ENCODE measurements at regions not wholly inside any gene's neighbourhood (a gene's known extent, or its start where the extent isn't known, plus 50 kb on each side); places are given as distances from the start of the nearest gene placed in this dataset.

GRCh38 chr19:34579281-34580054, 97.5 kb downstream of the SCGB2B2 start:
- Histone ChIP-seq H4K20me1 (replicated peaks; ENCODE audit: insufficient read depth) (no peaks in the 10 kb centered on the region), H3K4me3 (no peak overlapping the region), H3K27me3 (ENCODE audit: insufficient read depth) (peaks cover 19% of the 10 kb centered on the region), H3F3A (replicated peaks; ENCODE audit: low read depth) (no peaks in the 10 kb centered on the region), H2AFZ (no peak overlapping the region), H3K27ac (ENCODE audit: low read depth) (no peak overlapping the region), H3K9me2 (ENCODE audit: insufficient read depth) (peaks cover 3% of the 10 kb centered on the region; the same call in 1 of the 2 replicates), H3K4me1 (ENCODE audit: insufficient read depth) (no peaks in the 10 kb centered on the region), H3K4me2 (no peak overlapping the region), H3K36me3 (ENCODE audit: insufficient read depth) (no peaks in the 10 kb centered on the region), H3K79me2 (replicated peaks; ENCODE audit: insufficient read depth) (no peaks in the 10 kb centered on the region)
- Mint-ChIP-seq H3K4me3 (no peak overlapping the region), H3K4me1 (peaks cover 12% of the 10 kb centered on the region; the same call in 2 of the 3 replicates), H3K27me3 (ENCODE audit: insufficient read depth, low read depth, poor library complexity) (peaks cover 18% of the 10 kb centered on the region), H3K9me3 (no peaks in the 10 kb centered on the region), H3K27ac (no peak overlapping the region), H3K36me3 (ENCODE audit: low read depth) (no peaks in the 10 kb centered on the region)
- TF ChIP-seq REST (IDR thresholded peaks at IDR 0.05; ENCODE audit: unreplicated experiment), result peak; percentile 32
- TF ChIP-seq JUNB (IDR thresholded peaks at IDR 0.05; ENCODE audit: unreplicated experiment), result no peak
- DNase-seq (ENCODE audit: low spot score) (no peak), ATAC-seq (no peak)

DNA sequence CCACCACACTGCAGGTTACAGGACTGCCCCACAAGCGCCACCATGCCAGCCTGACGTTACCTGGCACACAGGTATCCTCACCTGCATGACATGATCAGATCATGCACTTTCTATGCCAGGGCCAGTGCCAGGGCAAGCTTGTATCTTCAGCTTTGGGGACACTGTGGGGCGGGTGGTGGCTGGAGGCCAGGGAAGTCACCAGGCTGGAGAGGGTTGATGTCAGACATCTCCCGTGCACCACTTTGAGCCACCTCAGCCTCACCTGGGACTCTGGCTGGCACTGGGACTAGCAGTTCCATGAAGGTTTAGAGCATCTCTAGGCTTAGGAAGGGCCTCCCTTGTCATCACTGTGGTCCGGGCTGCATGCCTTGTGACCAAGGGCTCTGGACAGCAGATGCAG, 97.2 kb downstream of the WTIP start:
- no peaks in the 10 kb centered on the region for H3K9me3 Mint-ChIP-seq
- Histone ChIP-seq H3K27me3 (ENCODE audit: insufficient read depth) (peaks cover 19% of the 10 kb centered on the region), H2AFZ (no peak overlapping the region), H3K27ac (ENCODE audit: low read depth) (no peak overlapping the region), H3K79me2 (replicated peaks; ENCODE audit: insufficient read depth) (no peaks in the 10 kb centered on the region), H3K4me1 (ENCODE audit: insufficient read depth) (no peaks in the 10 kb centered on the region), H3K4me3 (no peak overlapping the region), H4K20me1 (replicated peaks; ENCODE audit: insufficient read depth) (no peaks in the 10 kb centered on the region), H3K9me2 (ENCODE audit: insufficient read depth) (no peaks in the 10 kb centered on the region), H3K36me3 (ENCODE audit: insufficient read depth) (no peaks in the 10 kb centered on the region), H3K4me2 (no peak overlapping the region), H3F3A (replicated peaks; ENCODE audit: low read depth) (no peaks in the 10 kb centered on the region)
- H3K4me1 Mint-ChIP-seq, result peaks cover 12% of the 10 kb centered on the region; the same call in 2 of the 3 replicates
- H3K4me3 Mint-ChIP-seq, result no peak overlapping the region
- H3K27ac Mint-ChIP-seq, result no peak overlapping the region
- H3K27me3 Mint-ChIP-seq (ENCODE audit: insufficient read depth, low read depth, poor library complexity), result peaks cover 19% of the 10 kb centered on the region
- no peaks in the 10 kb centered on the region for H3K36me3 Mint-ChIP-seq (ENCODE audit: low read depth)
- ATAC-seq (no peak), DNase-seq (ENCODE audit: low spot score) (no peak)
- no peak for TF ChIP-seq REST (IDR thresholded peaks at IDR 0.05; ENCODE audit: unreplicated experiment)
- no peak for TF ChIP-seq STAT1 (IDR thresholded peaks at IDR 0.05; ENCODE audit: unreplicated experiment)
- TF ChIP-seq EZH2phosphoT487 (IDR thresholded peaks at IDR 0.05; ENCODE audit: unreplicated experiment), result no peak
- no peak for TF ChIP-seq NANOG (IDR thresholded peaks at IDR 0.05; ENCODE audit: borderline replicate concordance)
- no peak for TF ChIP-seq CREB1 (CRISPR knock-in tag; IDR thresholded peaks at IDR 0.05; ENCODE audit: low read depth)
- no peak for TF ChIP-seq ZNF114 (CRISPR knock-in tag; IDR thresholded peaks at IDR 0.05)
- TF ChIP-seq JUNB (IDR thresholded peaks at IDR 0.05; ENCODE audit: unreplicated experiment), result no peak
- no peak for TF ChIP-seq ZNF331 (CRISPR knock-in tag; IDR thresholded peaks at IDR 0.05; ENCODE audit: low read depth)
- TF ChIP-seq ETS1 (IDR thresholded peaks at IDR 0.05), result no peak
- TF ChIP-seq EZH2 (IDR thresholded peaks at IDR 0.05; ENCODE audit: low read depth, unreplicated experiment), result no peak
- TF ChIP-seq POLR2AphosphoS5 (IDR thresholded peaks at IDR 0.05; ENCODE audit: low read depth), result no peak
